Astrocyte (in vitro differentiated cells and primary cell): ENCODE measurements at regions not wholly inside any gene's neighbourhood (a gene's known extent, or its start where the extent isn't known, plus 50 kb on each side); places are given as distances from the start of the nearest gene placed in this dataset.

ENCODE experiments used
- DNase-seq: peaks from one replicate; pipeline ENCODE4 v3.0.0-alpha.2; 2010; ENCODE audit warnings: low read depth
- FAIRE-seq: peaks from 2 replicates; lab custom pipeline; 2011; peaks lifted over from hg19 to GRCh38; lab: Jason Lieb, UNC
- H2AFZ ChIP-seq: 2 replicates; pipeline ENCODE4 v1.6.0; 2012; ENCODE audit warnings: low read depth, low read length, inconsistent platforms
- H3K27ac ChIP-seq: 2 replicates; pipeline ENCODE4 v1.5.1; 2011; ENCODE audit warnings: low read depth, low read length, inconsistent platforms
- H3K27me3 ChIP-seq: 2 replicates; pipeline ENCODE4 v1.6.0; 2011; ENCODE audit warnings: low read length, inconsistent platforms; ENCODE audit not compliant: insufficient read depth
- H3K36me3 ChIP-seq: 2 replicates; pipeline ENCODE4 v1.5.1; 2011; ENCODE audit warnings: low read length, inconsistent platforms; ENCODE audit not compliant: insufficient read depth
- H3K4me1 ChIP-seq: 2 replicates; pipeline ENCODE4 v1.5.1; 2011; ENCODE audit warnings: low read length, inconsistent platforms; ENCODE audit not compliant: insufficient read depth
- H3K4me2 ChIP-seq: 2 replicates; pipeline ENCODE4 v1.6.0; 2012; ENCODE audit warnings: low read length, inconsistent platforms
- H3K4me3 ChIP-seq: 2 replicates; pipeline ENCODE4 v1.5.1; 2011; ENCODE audit warnings: low read depth, mild to moderate bottlenecking, low read length, inconsistent platforms; ENCODE audit not compliant: insufficient read depth
- H3K79me2 ChIP-seq: 2 replicates; pipeline ENCODE4 v1.6.0; 2012; ENCODE audit warnings: mild to moderate bottlenecking, low read length, inconsistent platforms; ENCODE audit not compliant: insufficient read depth
- H3K9ac ChIP-seq: 2 replicates; pipeline ENCODE4 v1.6.0; 2012; ENCODE audit warnings: mild to moderate bottlenecking, low read length, inconsistent platforms
- H3K9me3 ChIP-seq: 2 replicates; pipeline ENCODE4 v1.5.1; 2012; ENCODE audit warnings: low read depth, mild to moderate bottlenecking, low read length, inconsistent platforms; ENCODE audit not compliant: insufficient read depth
- H4K20me1 ChIP-seq: 2 replicates; pipeline ENCODE4 v1.6.0; 2012; ENCODE audit warnings: low read length, inconsistent platforms; ENCODE audit not compliant: insufficient read depth
- H3K27ac Mint-ChIP-seq: one replicate; pipeline ENCODE4 v1.8.0; 2021; ENCODE audit warnings: mild to moderate bottlenecking, mixed read lengths; ENCODE audit not compliant: unreplicated experiment
- H3K27me3 Mint-ChIP-seq: one replicate; pipeline ENCODE4 v1.8.0; 2021; ENCODE audit warnings: low read depth, mixed read lengths; ENCODE audit not compliant: unreplicated experiment
- H3K36me3 Mint-ChIP-seq: one replicate; pipeline ENCODE4 v1.8.0; 2021; ENCODE audit warnings: low read depth, mixed read lengths; ENCODE audit not compliant: unreplicated experiment
- H3K4me1 Mint-ChIP-seq: one replicate; pipeline ENCODE4 v1.8.0; 2021; ENCODE audit warnings: low read depth, mixed read lengths; ENCODE audit not compliant: unreplicated experiment
- H3K4me3 Mint-ChIP-seq: one replicate; pipeline ENCODE4 v1.8.0; 2021; ENCODE audit warnings: mild to moderate bottlenecking, moderate library complexity, mixed read lengths; ENCODE audit not compliant: unreplicated experiment
- H3K9me3 Mint-ChIP-seq: one replicate; pipeline ENCODE4 v1.8.0; 2021; ENCODE audit warnings: mild to moderate bottlenecking, mixed read lengths; ENCODE audit not compliant: unreplicated experiment
- CTCF ChIP-seq: IDR thresholded peaks from 2 replicates; pipeline ENCODE4 v1.5.1; 2011; ENCODE audit warnings: low read depth, mild to moderate bottlenecking, inconsistent platforms, low read length, moderate library complexity; ENCODE audit not compliant: insufficient read depth
- EZH2 ChIP-seq: IDR thresholded peaks from 2 replicates; pipeline ENCODE4 v1.6.1; 2012; ENCODE audit warnings: mild to moderate bottlenecking, low read length, inconsistent platforms; ENCODE audit not compliant: insufficient read depth

- no peaks in the 10 kb centered on the region for H3K4me1 Mint-ChIP-seq
- Histone ChIP-seq H3K4me2 (no peak overlapping the region), H3K9ac (no peak overlapping the region), H3K27ac (no peak overlapping the region), H3K4me3 (no peak overlapping the region), H3K9me3 (no peaks in the 10 kb centered on the region), H3K4me1 (no peaks in the 10 kb centered on the region), H3K27me3 (no peaks in the 10 kb centered on the region), H2AFZ (no peak overlapping the region), H3K79me2 (no peaks in the 10 kb centered on the region), H4K20me1 (no peaks in the 10 kb centered on the region), H3K36me3 (no peaks in the 10 kb centered on the region)
- DNase-seq (no peak), FAIRE-seq (no peak)
- H3K27me3 Mint-ChIP-seq = no peaks in the 10 kb centered on the region
- H3K9me3 Mint-ChIP-seq = no peaks in the 10 kb centered on the region
- H3K4me3 Mint-ChIP-seq = no peak overlapping the region
- TF ChIP-seq EZH2 = no peak
- no peak for TF ChIP-seq CTCF
- H3K27ac Mint-ChIP-seq = no peak overlapping the region
- H3K36me3 Mint-ChIP-seq = peaks cover 2% of the 10 kb centered on the region
These were observed 1333.1 kb upstream of the TENM4 start for GRCh38 chr11:80773919-80774318.

- TF ChIP-seq CTCF = no peak
- no peak for TF ChIP-seq EZH2
- no peak overlapping the region for H3K9ac ChIP-seq
- Mint-ChIP-seq H3K9me3 (no peaks in the 10 kb centered on the region), H3K27ac (no peak overlapping the region), H3K4me1 (no peaks in the 10 kb centered on the region), H3K36me3 (peaks cover 2% of the 10 kb centered on the region), H3K27me3 (no peaks in the 10 kb centered on the region), H3K4me3 (no peak overlapping the region)
- H3K27me3 ChIP-seq = no peaks in the 10 kb centered on the region
- no peaks in the 10 kb centered on the region for H3K36me3 ChIP-seq
- FAIRE-seq = no peak
- H3K79me2 ChIP-seq = no peaks in the 10 kb centered on the region
- H3K9me3 ChIP-seq = no peaks in the 10 kb centered on the region
- no peaks in the 10 kb centered on the region for H3K4me1 ChIP-seq
- no peak overlapping the region for H2AFZ ChIP-seq
- H3K4me3 ChIP-seq = no peak overlapping the region
- DNase-seq = no peak
- H3K27ac ChIP-seq = no peak overlapping the region
- no peaks in the 10 kb centered on the region for H4K20me1 ChIP-seq
- no peak overlapping the region for H3K4me2 ChIP-seq
These were observed 1330.2 kb upstream of the TENM4 start for GRCh38 chr11:80771017-80771416.

- no peak overlapping the region for H2AFZ ChIP-seq
- H3K4me2 ChIP-seq = no peak overlapping the region
- no peaks in the 10 kb centered on the region for H4K20me1 ChIP-seq
- no peak overlapping the region for H3K27ac Mint-ChIP-seq
- H3K79me2 ChIP-seq = no peaks in the 10 kb centered on the region
- no peaks in the 10 kb centered on the region for H3K36me3 Mint-ChIP-seq
- DNase-seq = no peak
- H3K4me1 Mint-ChIP-seq = no peaks in the 10 kb centered on the region
- H3K4me3 Mint-ChIP-seq = no peak overlapping the region
- no peak overlapping the region for H3K9ac ChIP-seq
- TF ChIP-seq EZH2 = no peak
- TF ChIP-seq CTCF = no peak
- no peaks in the 10 kb centered on the region for H3K27me3 Mint-ChIP-seq
- H3K9me3 Mint-ChIP-seq = no peaks in the 10 kb centered on the region
- H3K27ac ChIP-seq = no peak overlapping the region
- no peaks in the 10 kb centered on the region for H3K4me1 ChIP-seq
- no peak for FAIRE-seq
- H3K36me3 ChIP-seq = no peaks in the 10 kb centered on the region
- no peaks in the 10 kb centered on the region for H3K27me3 ChIP-seq
- no peak overlapping the region for H3K4me3 ChIP-seq
- H3K9me3 ChIP-seq = no peaks in the 10 kb centered on the region
These were observed 1318.0 kb upstream of the TENM4 start for GRCh38 chr11:80758787-80759186.
